Stimulated activated CD4-positive, alpha-beta T cell treated with anti-CD3 and anti-CD28 coated beads, Interleukin-15, amount 100 ng/mL, for 24 hours (primary cell): ENCODE measurements at regions not wholly inside any gene's neighbourhood (a gene's known extent, or its start where the extent isn't known, plus 50 kb on each side); places are given as distances from the start of the nearest gene placed in this dataset.

ENCODE experiments used
- DNase-seq: peaks from one replicate; pipeline ENCODE4 v3.0.0-alpha.2; 2020

- DNase-seq = no peak
Observed at GRCh38 chr4:117327491-117327890, 242.1 kb upstream of the TRAM1L1 start.

- DNase-seq = no peak
Observed at GRCh38 chr4:117328333-117328732, 243.0 kb upstream of the TRAM1L1 start.

- no peak for DNase-seq
Observed at GRCh38 chr4:117331817-117332216, 246.4 kb upstream of the TRAM1L1 start.

GRCh38 chr4:117334451-117335188 lies 249.2 kb upstream of the TRAM1L1 start:
- no peak for DNase-seq

GRCh38 chr4:117357437-117357836 lies 272.1 kb upstream of the TRAM1L1 start:
- DNase-seq = no peak

- no peak for DNase-seq
Observed at GRCh38 chr4:117357866-117358265, 272.5 kb upstream of the TRAM1L1 start.

- no peak for DNase-seq
Observed at GRCh38 chr4:117370944-117371668, 285.7 kb upstream of the TRAM1L1 start.

- DNase-seq = no peak
Observed at GRCh38 chr4:117375101-117375500, 289.7 kb upstream of the TRAM1L1 start.

GRCh38 chr4:117376692-117377091 lies 291.3 kb upstream of the TRAM1L1 start:
- DNase-seq = no peak

GRCh38 chr4:117378942-117379341 lies 293.6 kb upstream of the TRAM1L1 start:
- DNase-seq = no peak

- no peak for DNase-seq
Observed at GRCh38 chr4:117383468-117383867, 298.1 kb upstream of the TRAM1L1 start.

GRCh38 chr4:117385526-117385925 lies 300.1 kb upstream of the TRAM1L1 start:
- no peak for DNase-seq

GRCh38 chr4:117387072-117387471 lies 301.7 kb upstream of the TRAM1L1 start:
- DNase-seq = no peak

- DNase-seq = no peak
Observed at GRCh38 chr4:117400039-117400835, 314.9 kb upstream of the TRAM1L1 start.

GRCh38 chr4:117412661-117413060 lies 327.3 kb upstream of the TRAM1L1 start:
- DNase-seq = no peak

GRCh38 chr4:117417856-117418255 lies 332.5 kb upstream of the TRAM1L1 start:
- DNase-seq = no peak

GRCh38 chr4:117420948-117421347 lies 335.6 kb upstream of the TRAM1L1 start:
- DNase-seq = no peak

- no peak for DNase-seq
Observed at GRCh38 chr4:117421706-117422105, 336.3 kb upstream of the TRAM1L1 start.

GRCh38 chr4:117422297-117422696 lies 336.9 kb upstream of the TRAM1L1 start:
- DNase-seq = no peak

GRCh38 chr4:117425636-117426035 lies 340.3 kb upstream of the TRAM1L1 start:
- no peak for DNase-seq

- no peak for DNase-seq
Observed at GRCh38 chr4:117428536-117428935, 343.2 kb upstream of the TRAM1L1 start.

- DNase-seq = no peak
Observed at GRCh38 chr4:117429061-117429460, 343.7 kb upstream of the TRAM1L1 start.

- no peak for DNase-seq
Observed at GRCh38 chr4:117429506-117429905, 344.1 kb upstream of the TRAM1L1 start.

GRCh38 chr4:117434424-117434823 lies 349.0 kb upstream of the TRAM1L1 start:
- no peak for DNase-seq
